Spleen (tissue), 11 donors: ENCODE measurements at regions not wholly inside any gene's neighbourhood (a gene's known extent, or its start where the extent isn't known, plus 50 kb on each side); places are given as distances from the start of the nearest gene placed in this dataset.

Source experiments
- DNase-seq: peaks from one replicate; pipeline ENCODE4 v3.0.0-alpha.2; 2020
- H3K27ac ChIP-seq, 8 donors: fragments of 200-600 bp; sonication (generic) in 7 of 8; 1 replicate in 4 of 8; 2 replicates in 4 of 8; pipeline versions ENCODE4 v1.5.0 to v1.8.0; 2016 to 2021; ENCODE audit warnings: inconsistent platforms in 4 of 8, mild to moderate bottlenecking in 4 of 8, moderate library complexity in 1 of 8
- H3K27me3 ChIP-seq, 7 donors: fragments of 200-600 bp; sonication (generic) in 6 of 7; replicated peaks in 1 of 7; 1 replicate in 4 of 7; 2 replicates in 3 of 7; pipeline versions ENCODE4 v1.5.0 to v1.8.0; 2016 to 2021; ENCODE audit warnings: inconsistent platforms in 3 of 7, mild to moderate bottlenecking in 1 of 7
- H3K36me3 ChIP-seq, 6 donors: fragments of 200-600 bp; sonication (generic) in 5 of 6; 1 replicate in 4 of 6; 2 replicates in 2 of 6; pipeline versions ENCODE4 v1.5.0 to v1.8.0; 2016 to 2021; ENCODE audit warnings: inconsistent platforms in 2 of 6
- H3K4me1 ChIP-seq, 6 donors: fragments of 200-600 bp; sonication (generic) in 5 of 6; 1 replicate in 3 of 6; 2 replicates in 3 of 6; pipeline versions ENCODE4 v1.5.0 to v1.8.0; 2016 to 2021; ENCODE audit warnings: inconsistent platforms in 3 of 6
- H3K4me3 ChIP-seq, 8 donors: fragments of 200-600 bp; sonication (generic) in 7 of 8; 1 replicate in 4 of 8; 2 replicates in 4 of 8; pipeline versions ENCODE4 v1.5.0 to v1.8.0; 2016 to 2021; ENCODE audit warnings: inconsistent platforms in 4 of 8, mild to moderate bottlenecking in 4 of 8, moderate library complexity in 2 of 8
- H3K9me3 ChIP-seq, 8 donors: fragments of 200-600 bp; sonication (generic) in 7 of 8; 1 replicate in 4 of 8; 2 replicates in 4 of 8; pipeline versions ENCODE4 v1.5.0 to v1.8.0; 2016 to 2021; ENCODE audit warnings: inconsistent platforms in 4 of 8
- POLR2A ChIP-seq, 3 donors: fragments of 450-650 bp; IDR thresholded peaks; one replicate each; pipeline ENCODE4 v1.5.1; 2017; ENCODE audit warnings: antibody characterized with exemption in 3 of 3, mild to moderate bottlenecking in 1 of 3
- POLR2AphosphoS5 ChIP-seq, 3 donors: sonication (generic); formaldehyde crosslinking; IDR thresholded peaks; one replicate each; pipeline ENCODE4 v1.5.1; 2017; ENCODE audit warnings: antibody characterized with exemption in 3 of 3
- WGBS, 5 donors: extraction: QIAGEN DNeasy Blood & Tissue Kit in 3 of 5; methylation state at CpG; one replicate each; pipeline versions ENCODE4 v1.1.5 to v1.1.7; 2013 to 2018; 5-methylcytosine and 5-hydroxymethylcytosine counted together
- intact Hi-C: fragments of 100-400 bp; cut with DNase I; formaldehyde crosslinking; loops from one replicate; pipeline ENCODE4 v1.15.0; 2023; ENCODE audit warnings: low total_unique reads
- TF ChIP-seq, protein P1 (sequence below), 11 experiments: fragments of 200-600 bp in 7 of 11; fragments of 450-650 bp in 4 of 11; sonication (generic) in 4 of 11; IDR thresholded peaks in 8 of 11; conservative IDR thresholded peaks in 3 of 11; 1 replicate in 7 of 11; 2 replicates in 4 of 11; pipeline versions ENCODE4 v1.4.0 to v1.8.0; 2016 to 2021; ENCODE audit warnings: antibody characterized with exemption in 11 of 11, inconsistent platforms in 4 of 11, mild to moderate bottlenecking in 1 of 11
- donor health status: healthy with polysubstance abuse.
- donor health status: DM: no; HTN: no; CAD: no; lungs with moderate emphysema.
- donor health status: DM: no; HTN: no; CAD: no.
- donor health status: Bipolar disorder and iron deficiency.
- donor health status: healthy.
- donor health status: DM: no; HTN: no; CAD: no.
- donor health status: DM: yes; HTN: yes; CAD: no.

DNA sequence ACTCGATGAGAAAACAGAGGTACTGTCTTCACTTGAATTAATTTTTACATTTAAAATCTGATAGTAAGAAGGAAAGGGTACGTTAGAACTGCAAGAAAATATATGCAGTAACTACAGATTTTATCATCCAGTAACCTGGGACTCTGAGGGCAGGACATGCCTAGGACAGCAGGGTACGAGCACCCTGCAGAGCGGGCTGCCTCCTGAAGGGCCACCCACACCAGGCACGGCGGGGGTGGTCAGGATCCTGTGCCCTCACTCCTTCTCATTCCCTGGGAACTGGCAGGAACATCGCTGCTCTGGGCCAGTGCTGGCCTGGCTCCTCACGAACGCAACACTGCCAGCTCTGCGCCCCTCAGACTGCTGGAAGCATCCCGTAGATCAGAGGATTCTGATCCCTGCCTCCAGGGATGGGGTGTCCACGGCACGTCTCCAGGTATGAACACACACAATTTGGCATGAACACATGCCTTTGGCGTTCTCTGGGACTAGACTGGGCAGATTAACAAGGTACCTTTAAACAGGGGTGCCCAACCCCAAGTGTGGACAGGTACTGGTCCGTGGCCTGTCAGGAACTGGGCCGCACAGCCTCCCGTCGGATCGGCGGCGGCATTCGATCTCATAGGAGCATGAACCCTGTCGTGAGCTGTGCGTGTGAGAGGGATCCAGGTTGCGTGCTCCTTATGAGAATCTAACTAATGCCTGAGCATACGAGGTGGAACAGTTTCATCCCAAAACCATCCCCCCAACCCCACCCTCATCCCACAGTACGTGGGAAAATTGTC, 99.3 kb upstream of the FAM20C start:
- 86 to 96% (median 92%) methylated on average over 27 of the region's 27 CpGs for WGBS, 5 donors
- H3K4me1 ChIP-seq, result peaks cover 0 to 22% (median 3%) of the 10 kb centered on the region in 6 donors
- TF ChIP-seq POLR2A (IDR thresholded peaks at IDR 0.05) (no peak), POLR2AphosphoS5 (IDR thresholded peaks at IDR 0.05) (no peak)
- TF ChIP-seq, protein P1, sequence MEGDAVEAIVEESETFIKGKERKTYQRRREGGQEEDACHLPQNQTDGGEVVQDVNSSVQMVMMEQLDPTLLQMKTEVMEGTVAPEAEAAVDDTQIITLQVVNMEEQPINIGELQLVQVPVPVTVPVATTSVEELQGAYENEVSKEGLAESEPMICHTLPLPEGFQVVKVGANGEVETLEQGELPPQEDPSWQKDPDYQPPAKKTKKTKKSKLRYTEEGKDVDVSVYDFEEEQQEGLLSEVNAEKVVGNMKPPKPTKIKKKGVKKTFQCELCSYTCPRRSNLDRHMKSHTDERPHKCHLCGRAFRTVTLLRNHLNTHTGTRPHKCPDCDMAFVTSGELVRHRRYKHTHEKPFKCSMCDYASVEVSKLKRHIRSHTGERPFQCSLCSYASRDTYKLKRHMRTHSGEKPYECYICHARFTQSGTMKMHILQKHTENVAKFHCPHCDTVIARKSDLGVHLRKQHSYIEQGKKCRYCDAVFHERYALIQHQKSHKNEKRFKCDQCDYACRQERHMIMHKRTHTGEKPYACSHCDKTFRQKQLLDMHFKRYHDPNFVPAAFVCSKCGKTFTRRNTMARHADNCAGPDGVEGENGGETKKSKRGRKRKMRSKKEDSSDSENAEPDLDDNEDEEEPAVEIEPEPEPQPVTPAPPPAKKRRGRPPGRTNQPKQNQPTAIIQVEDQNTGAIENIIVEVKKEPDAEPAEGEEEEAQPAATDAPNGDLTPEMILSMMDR (IDR thresholded peaks at IDR 0.05 in 8 of 11, conservative IDR thresholded peaks at IDR 0.05 in 3 of 11), result no peak
- H3K4me3 ChIP-seq, result no peak overlapping the region
- H3K9me3 ChIP-seq, result peaks cover 0 to 15% (median 5%) of the 10 kb centered on the region in 8 donors
- intact Hi-C loops, result no loop called here
- no peaks in the 10 kb centered on the region for H3K27me3 ChIP-seq
- no peak overlapping the region for H3K27ac ChIP-seq
- no peaks in the 10 kb centered on the region for H3K36me3 ChIP-seq
- no peak for DNase-seq

DNA sequence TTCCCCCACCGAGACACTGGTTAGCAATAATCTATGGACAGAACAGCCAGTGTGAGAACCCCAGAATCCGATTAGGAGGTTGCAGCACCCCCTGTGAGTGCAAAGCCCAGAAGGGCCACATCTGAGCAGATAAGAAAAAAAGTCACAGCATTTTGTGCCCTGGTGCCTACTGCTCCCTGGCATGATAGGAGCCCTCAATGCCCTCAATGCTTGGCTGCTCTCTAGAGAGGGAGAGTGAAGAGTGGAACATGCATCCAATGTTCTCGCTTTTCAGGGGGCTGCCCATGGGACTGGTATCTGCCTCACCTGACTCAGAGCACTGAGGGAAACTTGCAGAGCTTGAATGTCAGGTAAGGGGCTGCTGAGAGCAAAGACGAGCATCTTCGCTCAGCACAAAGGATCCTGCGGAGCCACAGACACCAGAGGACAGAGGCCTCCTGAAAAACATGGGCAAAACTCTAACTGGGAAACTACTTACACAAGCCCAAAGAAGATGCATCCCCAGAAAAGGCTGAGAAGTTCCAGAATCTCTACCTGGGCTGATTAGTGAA, 98.0 kb upstream of the FAM20C start:
- H3K27ac ChIP-seq, result no peak overlapping the region
- no peak for DNase-seq
- WGBS, 5 donors, result 85 to 97% (median 91%) methylated on average over 5 to 6 of the region's 6 CpGs
- H3K4me1 ChIP-seq, result peaks cover 0 to 15% (median 3%) of the 10 kb centered on the region in 6 donors
- no peaks in the 10 kb centered on the region for H3K27me3 ChIP-seq
- peaks cover 0 to 27% (median 15%) of the 10 kb centered on the region in 8 donors for H3K9me3 ChIP-seq
- no peaks in the 10 kb centered on the region for H3K36me3 ChIP-seq
- H3K4me3 ChIP-seq, result no peak overlapping the region
- intact Hi-C loops, result no loop called here
- TF ChIP-seq POLR2AphosphoS5 (IDR thresholded peaks at IDR 0.05), result no peak

DNA sequence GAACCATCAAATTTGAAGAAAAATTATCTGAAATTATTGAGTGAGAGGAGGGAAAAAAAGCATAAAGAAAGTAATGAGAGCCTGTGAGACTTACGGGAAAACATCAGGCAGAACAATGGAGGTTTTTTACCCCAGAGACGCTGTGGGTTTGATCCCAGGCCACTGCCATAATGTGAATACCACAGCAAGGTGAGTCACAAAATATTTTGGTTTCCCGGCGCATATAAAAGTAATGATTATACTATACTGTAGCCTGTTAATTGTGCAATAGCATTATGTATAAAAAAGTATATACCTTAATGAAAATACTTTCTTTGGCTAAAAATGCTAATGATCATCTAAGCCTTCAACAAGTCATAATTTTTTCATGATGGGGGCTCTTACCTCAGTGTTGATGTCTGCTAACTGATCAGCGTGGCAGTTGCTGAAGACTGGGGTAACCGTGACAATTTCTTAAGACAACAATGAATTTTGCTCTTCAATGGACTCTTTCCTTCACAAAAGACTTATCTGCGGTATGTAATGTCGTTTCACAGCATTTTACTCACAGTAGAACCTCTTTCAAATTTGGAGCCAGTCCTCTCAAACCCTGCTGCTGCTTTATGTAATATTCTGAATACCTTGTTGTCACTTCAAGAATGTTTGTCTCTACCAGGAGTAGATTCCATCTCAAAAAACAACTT, 97.0 kb upstream of the FAM20C start:
- WGBS, 5 donors, result 88 to 92% (median 90%) methylated on average over 8 of the region's 8 CpGs
- H3K4me3 ChIP-seq, result no peak overlapping the region
- peaks cover 0 to 28% (median 16%) of the 10 kb centered on the region in 8 donors for H3K9me3 ChIP-seq
- peaks cover 0 to 5% (median 1%) of the 10 kb centered on the region in 6 donors for H3K4me1 ChIP-seq
- H3K27ac ChIP-seq, result no peak overlapping the region
- H3K27me3 ChIP-seq, result no peaks in the 10 kb centered on the region
- DNase-seq, result no peak
- H3K36me3 ChIP-seq, result no peaks in the 10 kb centered on the region
- no peak for TF ChIP-seq POLR2A (IDR thresholded peaks at IDR 0.05)
- no peak for TF ChIP-seq POLR2AphosphoS5 (IDR thresholded peaks at IDR 0.05)
- TF ChIP-seq, protein P1 (IDR thresholded peaks at IDR 0.05 in 8 of 11, conservative IDR thresholded peaks at IDR 0.05 in 3 of 11), result no peak
- intact Hi-C loops, result no loop called here

DNA sequence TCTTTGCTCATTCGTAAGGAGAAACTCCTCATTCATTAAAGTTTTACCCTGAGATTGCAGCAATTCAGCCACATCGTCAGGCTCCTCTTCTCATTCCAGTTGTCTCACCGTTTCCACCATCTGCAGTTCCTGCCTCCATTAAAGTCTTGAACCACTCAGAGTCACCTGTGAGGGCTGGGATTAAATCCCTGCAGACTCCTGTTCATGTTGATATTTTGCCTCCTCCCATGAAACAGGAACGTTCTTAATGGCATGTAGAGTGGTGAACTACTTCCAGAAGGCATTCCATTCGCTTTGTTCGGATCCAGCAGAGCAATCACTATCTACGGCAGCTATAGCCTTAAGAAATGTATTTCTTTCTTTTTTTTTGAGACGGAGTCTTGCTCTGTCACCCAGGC, 96.5 kb upstream of the FAM20C start:
- Histone ChIP-seq H3K27ac (no peak overlapping the region), H3K27me3 (no peaks in the 10 kb centered on the region), H3K4me3 (no peak overlapping the region), H3K4me1 (no peaks in the 10 kb centered on the region), H3K9me3 (peaks cover 0 to 28% (median 16%) of the 10 kb centered on the region in 8 donors), H3K36me3 (no peaks in the 10 kb centered on the region)
- no peak for DNase-seq
- intact Hi-C loops, result no loop called here
- TF ChIP-seq POLR2A (IDR thresholded peaks at IDR 0.05) (no peak), POLR2AphosphoS5 (IDR thresholded peaks at IDR 0.05) (no peak)
- WGBS, 5 donors, result 72 to 83% (median 79%) methylated on average over 8 of the region's 8 CpGs

DNA sequence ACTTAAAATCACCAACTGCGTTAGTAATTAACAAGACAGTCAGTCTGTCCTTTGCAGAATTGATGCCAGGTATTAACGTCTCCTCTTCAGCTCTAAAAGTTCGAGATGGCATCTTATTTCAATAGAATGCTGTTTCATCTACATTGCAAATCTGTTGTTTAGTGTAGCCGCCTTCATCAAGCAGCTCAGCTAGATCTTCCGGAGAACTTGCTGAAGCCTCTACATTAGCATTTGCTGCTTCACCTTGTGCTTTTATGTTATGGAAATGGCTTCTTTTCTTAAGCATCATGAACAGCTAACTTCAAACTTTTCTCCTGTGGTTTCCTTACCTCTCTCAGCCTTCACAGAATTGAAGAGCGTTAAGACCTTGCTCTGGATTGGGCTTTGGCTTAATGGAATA, 95.5 kb upstream of the FAM20C start:
- DNase-seq, result no peak
- Histone ChIP-seq H3K27me3 (no peaks in the 10 kb centered on the region), H3K4me1 (no peaks in the 10 kb centered on the region), H3K9me3 (peaks cover 0 to 28% (median 16%) of the 10 kb centered on the region in 8 donors), H3K36me3 (no peaks in the 10 kb centered on the region), H3K4me3 (no peak overlapping the region), H3K27ac (no peak overlapping the region)
- WGBS, 5 donors, result 75 to 91% (median 83%) methylated on average over 6 of the region's 6 CpGs
- TF ChIP-seq POLR2AphosphoS5 (IDR thresholded peaks at IDR 0.05) (no peak), POLR2A (IDR thresholded peaks at IDR 0.05) (no peak)
- TF ChIP-seq, protein P1 (IDR thresholded peaks at IDR 0.05 in 8 of 11, conservative IDR thresholded peaks at IDR 0.05 in 3 of 11), result no peak
- intact Hi-C loops, result no loop called here
